PC-9 (cell line): ENCODE measurements at regions not wholly inside any gene's neighbourhood (a gene's known extent, or its start where the extent isn't known, plus 50 kb on each side); places are given as distances from the start of the nearest gene placed in this dataset.

Source experiments
- CTCF ChIP-seq: fragments of 200-600 bp; sonication (generic); conservative IDR thresholded peaks from 2 replicates; pipeline ENCODE4 v1.6.1; 2017; ENCODE audit warnings: mixed run types, antibody characterized with exemption, mild to moderate bottlenecking, moderate library complexity
- EZH2 ChIP-seq: fragments of 200-600 bp; sonication (generic); IDR thresholded peaks from 2 replicates; pipeline ENCODE4 v1.8.0; 2017; ENCODE audit warnings: antibody characterized with exemption, low read depth

GRCh38 chr7:85686401-85687181, 499.7 kb upstream of the SEMA3D start:
- TF ChIP-seq CTCF: no peak
- no peak for TF ChIP-seq EZH2
